Keratinocyte (primary cell): ENCODE measurements at regions not wholly inside any gene's neighbourhood (a gene's known extent, or its start where the extent isn't known, plus 50 kb on each side); places are given as distances from the start of the nearest gene placed in this dataset.

ENCODE experiments used
- EZH2 ChIP-seq: IDR thresholded peaks from one replicate; pipeline ENCODE4 v1.6.1; 2012; ENCODE audit warnings: inconsistent platforms, mild to moderate bottlenecking, low read length, moderate library complexity
- TF ChIP-seq, protein P1 (sequence below), 3 experiments: IDR thresholded peaks in 1 of 3; conservative IDR thresholded peaks in 1 of 3; optimal IDR thresholded peaks in 1 of 3; 2 replicates in 2 of 3; 3 replicates in 1 of 3; pipeline versions ENCODE3 to v1.5.1; 2011; ENCODE audit warnings: low read length in 3 of 3, mild to moderate bottlenecking in 3 of 3, moderate library complexity in 2 of 3, control low read depth in 1 of 3, inconsistent platforms in 1 of 3; ENCODE audit not compliant: insufficient read depth in 2 of 3; ENCODE audit errors: extremely low read depth in 1 of 3

GRCh38 chr1:5424802-5425703 is 567.2 kb downstream of the NPHP4 start:
- TF ChIP-seq, protein P1, sequence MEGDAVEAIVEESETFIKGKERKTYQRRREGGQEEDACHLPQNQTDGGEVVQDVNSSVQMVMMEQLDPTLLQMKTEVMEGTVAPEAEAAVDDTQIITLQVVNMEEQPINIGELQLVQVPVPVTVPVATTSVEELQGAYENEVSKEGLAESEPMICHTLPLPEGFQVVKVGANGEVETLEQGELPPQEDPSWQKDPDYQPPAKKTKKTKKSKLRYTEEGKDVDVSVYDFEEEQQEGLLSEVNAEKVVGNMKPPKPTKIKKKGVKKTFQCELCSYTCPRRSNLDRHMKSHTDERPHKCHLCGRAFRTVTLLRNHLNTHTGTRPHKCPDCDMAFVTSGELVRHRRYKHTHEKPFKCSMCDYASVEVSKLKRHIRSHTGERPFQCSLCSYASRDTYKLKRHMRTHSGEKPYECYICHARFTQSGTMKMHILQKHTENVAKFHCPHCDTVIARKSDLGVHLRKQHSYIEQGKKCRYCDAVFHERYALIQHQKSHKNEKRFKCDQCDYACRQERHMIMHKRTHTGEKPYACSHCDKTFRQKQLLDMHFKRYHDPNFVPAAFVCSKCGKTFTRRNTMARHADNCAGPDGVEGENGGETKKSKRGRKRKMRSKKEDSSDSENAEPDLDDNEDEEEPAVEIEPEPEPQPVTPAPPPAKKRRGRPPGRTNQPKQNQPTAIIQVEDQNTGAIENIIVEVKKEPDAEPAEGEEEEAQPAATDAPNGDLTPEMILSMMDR (optimal IDR thresholded peaks at IDR 0.05 in 1 of 3, IDR thresholded peaks at IDR 0.05 in 1 of 3, conservative IDR thresholded peaks at IDR 0.05 in 1 of 3; ENCODE audit: extremely low read depth in 1 of 3, insufficient read depth in 2 of 3, low read length in 3 of 3): no peak
- TF ChIP-seq EZH2: no peak
